ENCODE measurements at regions not wholly inside any gene's neighbourhood (a gene's known extent, or its start where the extent isn't known, plus 50 kb on each side); places are given as distances from the start of the nearest gene placed in this dataset.

DNA sequence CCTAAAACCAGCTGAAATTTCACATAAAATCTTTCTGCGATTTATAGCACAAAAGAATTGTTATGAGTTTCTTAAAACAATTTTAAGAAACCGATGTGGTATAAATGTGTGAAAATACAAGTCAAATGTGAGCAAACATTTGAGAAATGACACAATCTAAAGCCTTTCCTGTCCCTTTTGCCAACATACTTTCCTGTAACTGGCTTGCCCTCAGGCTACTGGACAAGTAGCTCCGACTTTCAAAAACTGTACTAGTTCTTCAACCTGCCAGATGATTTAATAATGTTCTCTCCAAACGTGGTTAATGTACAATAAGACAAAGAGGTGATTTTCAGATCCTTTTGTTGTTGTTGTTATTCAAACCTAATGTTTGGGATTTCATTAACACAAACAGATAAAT lies 105.9 kb upstream of the ARHGEF26 start:
- H3K4me2 ChIP-seq (ENCODE audit: extremely low read depth, insufficient read depth, low read length), result no peak overlapping the region
- no peaks in the 10 kb centered on the region for H4K20me1 ChIP-seq (ENCODE audit: control insufficient read depth, extremely low read depth, insufficient read depth, low read length)
- no peaks in the 10 kb centered on the region for H3K36me3 ChIP-seq (ENCODE audit: control insufficient read depth, insufficient read depth, low read length)
- H3K9ac ChIP-seq (ENCODE audit: insufficient read depth, low read length), result no peak overlapping the region
- no peak overlapping the region for H2AFZ ChIP-seq (ENCODE audit: low read length)
- no peak for DNase-seq (ENCODE audit: low read depth in 2 of 2)
- no peaks in the 10 kb centered on the region for H3K4me1 ChIP-seq (ENCODE audit: control insufficient read depth, extremely low read depth, insufficient read depth, low read length)
- no peaks in the 10 kb centered on the region for H3K79me2 ChIP-seq (ENCODE audit: control insufficient read depth, insufficient read depth, low read length)
- no peak overlapping the region for H3K27ac ChIP-seq (ENCODE audit: insufficient read depth, low read length)
- TF ChIP-seq EZH2 (IDR thresholded peaks at IDR 0.05; ENCODE audit: low read length, missing control alignments), result no peak
- TF ChIP-seq, protein P1, sequence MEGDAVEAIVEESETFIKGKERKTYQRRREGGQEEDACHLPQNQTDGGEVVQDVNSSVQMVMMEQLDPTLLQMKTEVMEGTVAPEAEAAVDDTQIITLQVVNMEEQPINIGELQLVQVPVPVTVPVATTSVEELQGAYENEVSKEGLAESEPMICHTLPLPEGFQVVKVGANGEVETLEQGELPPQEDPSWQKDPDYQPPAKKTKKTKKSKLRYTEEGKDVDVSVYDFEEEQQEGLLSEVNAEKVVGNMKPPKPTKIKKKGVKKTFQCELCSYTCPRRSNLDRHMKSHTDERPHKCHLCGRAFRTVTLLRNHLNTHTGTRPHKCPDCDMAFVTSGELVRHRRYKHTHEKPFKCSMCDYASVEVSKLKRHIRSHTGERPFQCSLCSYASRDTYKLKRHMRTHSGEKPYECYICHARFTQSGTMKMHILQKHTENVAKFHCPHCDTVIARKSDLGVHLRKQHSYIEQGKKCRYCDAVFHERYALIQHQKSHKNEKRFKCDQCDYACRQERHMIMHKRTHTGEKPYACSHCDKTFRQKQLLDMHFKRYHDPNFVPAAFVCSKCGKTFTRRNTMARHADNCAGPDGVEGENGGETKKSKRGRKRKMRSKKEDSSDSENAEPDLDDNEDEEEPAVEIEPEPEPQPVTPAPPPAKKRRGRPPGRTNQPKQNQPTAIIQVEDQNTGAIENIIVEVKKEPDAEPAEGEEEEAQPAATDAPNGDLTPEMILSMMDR (conservative IDR thresholded peaks at IDR 0.05 in 1 of 2, IDR thresholded peaks at IDR 0.05 in 1 of 2; ENCODE audit: low read depth in 1 of 2, low read length in 2 of 2), result no peak
- H3K9me3 ChIP-seq (ENCODE audit: control insufficient read depth, insufficient read depth, low read depth, low read length), result no peaks in the 10 kb centered on the region
- H3K4me3 ChIP-seq (replicated peaks in 1 of 4; ENCODE audit: control extremely low read depth in 1 of 4, insufficient read depth in 1 of 4, low read depth in 3 of 4, low read length in 4 of 4), result no peak overlapping the region
- H3K27me3 ChIP-seq (ENCODE audit: control insufficient read depth, insufficient read depth, low read length), result no peaks in the 10 kb centered on the region

- no peak overlapping the region for H3K9ac ChIP-seq (ENCODE audit: insufficient read depth, low read length)
- H3K9me3 ChIP-seq (ENCODE audit: control insufficient read depth, insufficient read depth, low read depth, low read length), result no peaks in the 10 kb centered on the region
- H3K36me3 ChIP-seq (ENCODE audit: control insufficient read depth, insufficient read depth, low read length), result no peaks in the 10 kb centered on the region
- no peak overlapping the region for H3K4me3 ChIP-seq (replicated peaks in 1 of 4; ENCODE audit: control extremely low read depth in 1 of 4, insufficient read depth in 1 of 4, low read depth in 3 of 4, low read length in 4 of 4)
- peak; percentile 2 to 23 for DNase-seq (ENCODE audit: low read depth in 2 of 2)
- H3K79me2 ChIP-seq (ENCODE audit: control insufficient read depth, insufficient read depth, low read length), result no peaks in the 10 kb centered on the region
- H2AFZ ChIP-seq (ENCODE audit: low read length), result no peak overlapping the region
- no peaks in the 10 kb centered on the region for H3K27me3 ChIP-seq (ENCODE audit: control insufficient read depth, insufficient read depth, low read length)
- H3K27ac ChIP-seq (ENCODE audit: insufficient read depth, low read length), result no peak overlapping the region
- no peak overlapping the region for H3K4me2 ChIP-seq (ENCODE audit: extremely low read depth, insufficient read depth, low read length)
- no peaks in the 10 kb centered on the region for H4K20me1 ChIP-seq (ENCODE audit: control insufficient read depth, extremely low read depth, insufficient read depth, low read length)
- H3K4me1 ChIP-seq (ENCODE audit: control insufficient read depth, extremely low read depth, insufficient read depth, low read length), result no peaks in the 10 kb centered on the region
- TF ChIP-seq, protein P1 (conservative IDR thresholded peaks at IDR 0.05 in 1 of 2, IDR thresholded peaks at IDR 0.05 in 1 of 2; ENCODE audit: low read depth in 1 of 2, low read length in 2 of 2), result peak; percentile 26 to 68
- no peak for TF ChIP-seq EZH2 (IDR thresholded peaks at IDR 0.05; ENCODE audit: low read length, missing control alignments)
Observed at GRCh38 chr3:154018100-154018696, 103.0 kb upstream of the ARHGEF26 start.

DNA sequence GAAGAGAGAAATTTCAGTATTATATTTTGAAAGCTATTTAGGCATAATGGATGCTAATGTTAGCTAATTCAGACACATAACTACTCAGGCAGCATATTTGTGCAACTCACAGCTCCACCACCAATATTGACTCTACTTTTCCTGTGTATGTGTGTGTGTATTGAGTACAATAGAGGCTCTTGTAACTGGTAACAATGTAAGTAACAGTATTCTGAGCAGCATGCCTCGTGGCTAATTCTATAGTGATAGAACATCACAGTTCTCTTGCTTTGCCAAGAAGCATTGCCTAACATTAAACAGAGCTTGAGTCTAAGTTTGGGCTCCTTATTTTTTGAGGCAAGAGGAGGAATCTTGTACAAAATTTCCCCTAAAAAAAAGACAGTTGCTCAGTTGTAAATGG lies 98.6 kb upstream of the ARHGEF26 start:
- no peak overlapping the region for H3K4me3 ChIP-seq (replicated peaks in 1 of 4; ENCODE audit: control extremely low read depth in 1 of 4, insufficient read depth in 1 of 4, low read depth in 3 of 4, low read length in 4 of 4)
- H3K4me2 ChIP-seq (ENCODE audit: extremely low read depth, insufficient read depth, low read length), result no peak overlapping the region
- no peaks in the 10 kb centered on the region for H3K36me3 ChIP-seq (ENCODE audit: control insufficient read depth, insufficient read depth, low read length)
- H2AFZ ChIP-seq (ENCODE audit: low read length), result no peak overlapping the region
- H3K4me1 ChIP-seq (ENCODE audit: control insufficient read depth, extremely low read depth, insufficient read depth, low read length), result no peaks in the 10 kb centered on the region
- no peaks in the 10 kb centered on the region for H4K20me1 ChIP-seq (ENCODE audit: control insufficient read depth, extremely low read depth, insufficient read depth, low read length)
- no peaks in the 10 kb centered on the region for H3K79me2 ChIP-seq (ENCODE audit: control insufficient read depth, insufficient read depth, low read length)
- no peak overlapping the region for H3K27ac ChIP-seq (ENCODE audit: insufficient read depth, low read length)
- no peak overlapping the region for H3K9ac ChIP-seq (ENCODE audit: insufficient read depth, low read length)
- DNase-seq (ENCODE audit: low read depth in 2 of 2), result peak in 1 of 2 donors; percentile 5
- no peak for TF ChIP-seq EZH2 (IDR thresholded peaks at IDR 0.05; ENCODE audit: low read length, missing control alignments)
- H3K27me3 ChIP-seq (ENCODE audit: control insufficient read depth, insufficient read depth, low read length), result no peaks in the 10 kb centered on the region
- no peaks in the 10 kb centered on the region for H3K9me3 ChIP-seq (ENCODE audit: control insufficient read depth, insufficient read depth, low read depth, low read length)

Measured in fibroblast of lung (primary cell).